GM21367 (cell line): ENCODE measurements at regions not wholly inside any gene's neighbourhood (a gene's known extent, or its start where the extent isn't known, plus 50 kb on each side); places are given as distances from the start of the nearest gene placed in this dataset.

ENCODE experiments used
- ATAC-seq: cut with Tn5 transposase; IDR thresholded peaks from one replicate; pipeline ENCODE4 v1.9.1; 2021; ENCODE audit not compliant: unreplicated experiment

GRCh38 chr3:197353001-197353866 is 54.8 kb upstream of the DLG1 start:
- no peak for ATAC-seq

- ATAC-seq = no peak
These were observed 54.0 kb upstream of the DLG1 start for GRCh38 chr3:197352382-197352781.

GRCh38 chr3:197350446-197350845 is 52.0 kb upstream of the DLG1 start:
- no peak for ATAC-seq

GRCh38 chr3:197349368-197349767 is 51.0 kb upstream of the DLG1 start:
- no peak for ATAC-seq
